Thyroid gland (tissue), 4 donors: ENCODE measurements at regions not wholly inside any gene's neighbourhood (a gene's known extent, or its start where the extent isn't known, plus 50 kb on each side); places are given as distances from the start of the nearest gene placed in this dataset.

Experiments
- DNase-seq, 2 donors: peaks; one replicate each; pipeline ENCODE4 v3.0.0-alpha.2; 2019
- H3K27ac ChIP-seq, 3 donors: fragments of 200-600 bp; sonication (generic); 1 replicate in 2 of 3; 2 replicates in 1 of 3; pipeline ENCODE4 v1.5.1; 2016 to 2019; ENCODE audit warnings: mild to moderate bottlenecking in 1 of 3, moderate library complexity in 1 of 3
- H3K27me3 ChIP-seq: fragments of 200-600 bp; sonication (generic); one replicate; pipeline ENCODE4 v1.5.1; 2019
- H3K36me3 ChIP-seq, 2 donors: fragments of 200-600 bp; sonication (generic); one replicate each; pipeline ENCODE4 v1.5.1; 2016 to 2019
- H3K4me1 ChIP-seq, 2 donors: fragments of 200-600 bp; sonication (generic); one replicate each; pipeline ENCODE4 v1.5.1; 2017 to 2019
- H3K4me3 ChIP-seq, 3 donors: fragments of 200-600 bp; sonication (generic); replicated peaks in 1 of 3; 1 replicate in 2 of 3; 2 replicates in 1 of 3; pipeline ENCODE4 v1.5.1; 2016; ENCODE audit warnings: mild to moderate bottlenecking in 1 of 3
- H3K9me3 ChIP-seq: fragments of 200-600 bp; sonication (generic); one replicate; pipeline ENCODE4 v1.5.1; 2017
- POLR2A ChIP-seq, 2 donors: fragments of 450-650 bp; IDR thresholded peaks; one replicate each; pipeline ENCODE4 v1.6.1; 2017; ENCODE audit warnings: antibody characterized with exemption in 2 of 2, mild to moderate bottlenecking in 2 of 2, moderate library complexity in 1 of 2
- whole genome bisulfite sequencing, 2 donors: methylation state at CpG; one replicate each; pipeline ENCODE4 v1.1.5; 2017; 5-methylcytosine and 5-hydroxymethylcytosine counted together
- intact Hi-C: fragments of 100-400 bp; cut with DNase I; formaldehyde crosslinking; loops from one replicate; pipeline ENCODE4 v1.15.1; 2023
- TF ChIP-seq, protein P1 (sequence below), 6 experiments: fragments of 200-600 bp in 3 of 6; fragments of 450-650 bp in 3 of 6; sonication (generic) in 3 of 6; IDR thresholded peaks; one replicate each; pipeline ENCODE4 v1.5.1; 2016 to 2019; ENCODE audit warnings: antibody characterized with exemption in 6 of 6, mild to moderate bottlenecking in 2 of 6, inconsistent platforms in 1 of 6, moderate library complexity in 1 of 6

DNA sequence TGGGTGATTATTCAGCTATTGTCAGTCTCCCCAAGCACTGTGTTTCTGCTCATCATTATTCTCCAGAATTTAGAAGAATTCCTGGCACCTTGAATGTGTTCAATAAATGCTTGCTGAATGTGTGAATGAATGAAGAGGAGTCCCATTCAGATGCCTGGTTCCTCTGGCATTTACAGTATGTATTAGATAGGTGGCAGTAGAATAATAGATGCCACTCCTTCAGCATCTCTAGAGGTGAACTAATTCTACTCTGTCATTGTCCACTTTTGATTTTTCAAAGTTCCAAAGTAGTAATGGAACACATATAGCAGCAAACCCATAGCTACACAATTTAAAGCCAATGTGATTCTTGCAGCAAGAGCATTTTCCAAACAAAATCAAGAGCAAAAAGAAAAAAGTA, 118.9 kb upstream of the CEP162 start:
- no peak for TF ChIP-seq POLR2A (IDR thresholded peaks at IDR 0.05)
- TF ChIP-seq, protein P1, sequence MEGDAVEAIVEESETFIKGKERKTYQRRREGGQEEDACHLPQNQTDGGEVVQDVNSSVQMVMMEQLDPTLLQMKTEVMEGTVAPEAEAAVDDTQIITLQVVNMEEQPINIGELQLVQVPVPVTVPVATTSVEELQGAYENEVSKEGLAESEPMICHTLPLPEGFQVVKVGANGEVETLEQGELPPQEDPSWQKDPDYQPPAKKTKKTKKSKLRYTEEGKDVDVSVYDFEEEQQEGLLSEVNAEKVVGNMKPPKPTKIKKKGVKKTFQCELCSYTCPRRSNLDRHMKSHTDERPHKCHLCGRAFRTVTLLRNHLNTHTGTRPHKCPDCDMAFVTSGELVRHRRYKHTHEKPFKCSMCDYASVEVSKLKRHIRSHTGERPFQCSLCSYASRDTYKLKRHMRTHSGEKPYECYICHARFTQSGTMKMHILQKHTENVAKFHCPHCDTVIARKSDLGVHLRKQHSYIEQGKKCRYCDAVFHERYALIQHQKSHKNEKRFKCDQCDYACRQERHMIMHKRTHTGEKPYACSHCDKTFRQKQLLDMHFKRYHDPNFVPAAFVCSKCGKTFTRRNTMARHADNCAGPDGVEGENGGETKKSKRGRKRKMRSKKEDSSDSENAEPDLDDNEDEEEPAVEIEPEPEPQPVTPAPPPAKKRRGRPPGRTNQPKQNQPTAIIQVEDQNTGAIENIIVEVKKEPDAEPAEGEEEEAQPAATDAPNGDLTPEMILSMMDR (IDR thresholded peaks at IDR 0.05): no peak
- DNase-seq: no peak
- no peak overlapping the region for H3K4me3 ChIP-seq
- H3K27ac ChIP-seq: no peak overlapping the region
- H3K27me3 ChIP-seq: no peaks in the 10 kb centered on the region
- no peaks in the 10 kb centered on the region for H3K4me1 ChIP-seq
- intact Hi-C loops: no loop called here
- H3K36me3 ChIP-seq: no peaks in the 10 kb centered on the region
- H3K9me3 ChIP-seq: no peaks in the 10 kb centered on the region

DNA sequence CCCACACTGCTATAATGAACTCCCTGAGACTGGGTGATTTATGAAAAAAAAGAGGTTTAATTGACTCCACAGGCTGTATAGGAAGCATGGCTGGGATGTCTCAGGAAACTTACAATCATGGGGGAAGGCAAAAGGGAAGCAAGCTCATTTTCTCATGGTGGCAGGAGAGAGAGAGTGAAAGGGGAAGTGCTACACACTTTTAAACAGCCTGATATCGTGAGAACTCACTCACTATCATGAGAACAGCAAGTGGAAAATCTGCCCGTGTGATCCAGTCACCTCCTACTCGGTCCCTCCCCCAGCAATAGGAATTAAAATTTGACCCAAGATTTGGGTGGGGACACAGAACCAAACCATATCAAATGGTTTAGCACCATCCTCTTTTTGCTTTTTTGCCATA, 116.6 kb upstream of the CEP162 start:
- Histone ChIP-seq H3K4me3 (no peak overlapping the region), H3K27me3 (no peaks in the 10 kb centered on the region), H3K4me1 (no peaks in the 10 kb centered on the region), H3K27ac (no peak overlapping the region), H3K9me3 (no peaks in the 10 kb centered on the region), H3K36me3 (no peaks in the 10 kb centered on the region)
- no peak for DNase-seq
- WGBS, 2 donors: 75 to 79% methylated on average over 3 of the region's 3 CpGs
- TF ChIP-seq, protein P1 (IDR thresholded peaks at IDR 0.05): no peak
- TF ChIP-seq POLR2A (IDR thresholded peaks at IDR 0.05): no peak
- intact Hi-C loops: no loop called here

DNA sequence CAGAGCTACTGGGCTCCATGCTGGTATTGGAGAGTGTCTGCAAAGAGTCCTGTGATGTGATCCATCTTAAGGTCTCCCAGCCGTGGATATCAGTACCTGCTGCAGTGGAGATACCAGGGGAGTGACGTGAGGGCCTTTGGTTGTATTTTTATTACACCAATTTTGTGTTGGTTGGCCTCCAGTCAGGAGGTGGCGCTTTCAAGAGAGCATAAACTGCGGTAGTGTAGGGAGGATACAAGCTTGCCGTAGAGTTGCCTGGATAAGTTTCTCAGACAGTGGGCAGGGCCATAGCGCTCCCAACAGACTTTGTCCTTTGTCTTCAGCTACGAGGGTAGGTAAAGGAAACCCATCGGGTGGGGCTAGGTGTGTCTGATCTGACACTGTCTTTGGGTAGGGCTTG, 113.0 kb upstream of the CEP162 start:
- Histone ChIP-seq H3K4me1 (no peaks in the 10 kb centered on the region), H3K27me3 (no peaks in the 10 kb centered on the region), H3K4me3 (no peak overlapping the region), H3K27ac (no peak overlapping the region), H3K9me3 (no peaks in the 10 kb centered on the region), H3K36me3 (no peaks in the 10 kb centered on the region)
- TF ChIP-seq, protein P1 (IDR thresholded peaks at IDR 0.05): no peak
- TF ChIP-seq POLR2A (IDR thresholded peaks at IDR 0.05): no peak
- 80 to 85% methylated on average over 7 to 8 of the region's 8 CpGs for WGBS, 2 donors
- intact Hi-C loops: no loop called here
- no peak for DNase-seq

DNA sequence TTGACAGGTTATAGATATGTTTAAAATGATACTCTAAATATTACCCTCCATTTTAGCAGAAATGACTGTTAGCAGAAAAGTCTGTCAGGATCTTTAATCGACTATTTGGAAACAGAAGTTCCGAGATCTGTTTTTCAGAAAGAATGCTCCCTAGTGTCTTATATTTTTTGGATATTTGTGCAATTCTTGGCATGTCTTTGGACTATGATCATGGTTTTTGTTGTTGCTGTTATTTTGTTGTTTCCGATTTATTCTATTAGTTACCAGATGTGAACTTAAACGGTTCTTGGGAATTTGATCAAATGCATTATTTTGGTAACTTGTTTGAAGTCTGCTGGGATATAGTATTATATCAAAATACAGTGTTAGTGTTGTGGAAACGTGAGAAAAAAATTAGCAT, 106.4 kb upstream of the CEP162 start:
- TF ChIP-seq POLR2A (IDR thresholded peaks at IDR 0.05): no peak
- TF ChIP-seq, protein P1 (IDR thresholded peaks at IDR 0.05): no peak
- intact Hi-C loops: no loop called here

DNA sequence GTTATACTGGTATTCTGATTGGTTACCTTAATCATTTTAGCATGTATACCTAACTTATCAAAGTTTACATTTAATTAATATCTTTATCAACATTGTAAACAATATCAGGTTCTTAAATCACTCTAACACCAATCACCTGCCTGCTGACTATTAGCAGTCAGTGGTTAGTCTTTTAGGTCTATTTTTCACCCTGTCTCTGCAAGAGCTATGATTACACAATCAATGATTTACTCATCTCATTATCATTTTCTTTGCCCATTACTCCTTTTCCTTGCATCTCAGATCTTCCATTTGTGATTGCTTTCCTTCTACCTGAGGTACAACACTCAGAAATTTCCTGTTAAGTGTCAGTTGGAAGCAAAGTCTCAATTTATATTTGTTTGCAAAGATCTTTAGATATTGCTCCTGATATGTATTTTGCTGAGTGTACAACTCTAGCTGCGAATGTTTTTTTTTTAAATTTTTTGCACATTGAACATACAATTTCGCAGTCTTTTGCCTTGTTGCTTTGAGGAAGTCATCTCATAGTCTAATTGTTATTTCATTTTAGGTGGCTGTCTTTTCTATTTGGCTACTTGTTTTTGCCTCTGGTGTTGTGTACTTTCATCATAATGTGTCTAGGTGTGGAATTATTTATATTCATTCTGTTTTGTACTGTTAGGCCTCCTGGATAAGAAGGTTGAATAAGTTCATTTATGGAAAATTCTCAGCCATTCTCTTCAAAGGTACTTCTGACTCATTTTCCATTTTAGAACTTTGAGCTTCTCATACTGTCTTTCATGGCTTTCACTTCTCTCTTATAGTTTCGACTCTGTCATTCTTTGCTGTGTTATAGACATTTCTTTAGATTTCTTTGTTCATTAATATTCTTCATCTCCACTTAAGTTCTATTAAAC, 104.9 kb upstream of the CEP162 start:
- Histone ChIP-seq H3K27me3 (no peaks in the 10 kb centered on the region), H3K9me3 (no peaks in the 10 kb centered on the region), H3K27ac (no peak overlapping the region), H3K4me3 (no peak overlapping the region), H3K36me3 (no peaks in the 10 kb centered on the region), H3K4me1 (no peaks in the 10 kb centered on the region)
- no peak for TF ChIP-seq POLR2A (IDR thresholded peaks at IDR 0.05)
- TF ChIP-seq, protein P1 (IDR thresholded peaks at IDR 0.05): no peak
- intact Hi-C loops: no loop called here
- WGBS, 2 donors: 88 to 89% methylated on average over 3 of the region's 3 CpGs
- no peak for DNase-seq

More for the DNA sequence above, 106.4 kb upstream of the CEP162 start:
- H3K36me3 ChIP-seq: no peaks in the 10 kb centered on the region
- no peak for DNase-seq
- H3K27ac ChIP-seq: no peak overlapping the region
- no peaks in the 10 kb centered on the region for H3K4me1 ChIP-seq
- H3K27me3 ChIP-seq: no peaks in the 10 kb centered on the region
- H3K4me3 ChIP-seq: no peak overlapping the region
- WGBS, 2 donors: 58 to 66% methylated on average over 5 of the region's 5 CpGs
- H3K9me3 ChIP-seq: no peaks in the 10 kb centered on the region
